ENCODE measurements at regions not wholly inside any gene's neighbourhood (a gene's known extent, or its start where the extent isn't known, plus 50 kb on each side); places are given as distances from the start of the nearest gene placed in this dataset.
"Not testable (repeated sequence)": the region's sequence is repeated elsewhere in the genome, so short reads cannot be mapped to it uniquely, and the experiment has no call there.

DNA sequence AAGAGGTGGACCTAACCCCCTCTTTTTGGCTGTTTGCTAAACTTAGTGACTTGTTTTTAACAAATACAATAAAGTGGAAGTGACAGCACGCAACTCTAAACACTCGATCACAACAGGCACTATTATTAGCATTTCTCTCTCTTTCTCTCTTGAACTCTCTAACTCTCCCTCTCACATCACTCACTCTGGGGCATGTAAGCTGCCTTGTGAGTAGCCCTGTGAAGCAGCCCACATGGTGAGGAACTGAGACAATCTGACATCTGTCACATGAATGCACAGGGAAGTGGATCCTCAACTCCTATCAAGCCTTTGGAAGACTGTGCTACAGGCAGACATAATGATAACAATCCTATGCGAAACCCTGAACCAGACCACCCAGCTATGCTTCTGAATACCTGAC is 609.0 kb upstream of the CNTN5 start:
- no peak for DNase-seq (ENCODE audit: low read depth)
- TF ChIP-seq, protein P1, sequence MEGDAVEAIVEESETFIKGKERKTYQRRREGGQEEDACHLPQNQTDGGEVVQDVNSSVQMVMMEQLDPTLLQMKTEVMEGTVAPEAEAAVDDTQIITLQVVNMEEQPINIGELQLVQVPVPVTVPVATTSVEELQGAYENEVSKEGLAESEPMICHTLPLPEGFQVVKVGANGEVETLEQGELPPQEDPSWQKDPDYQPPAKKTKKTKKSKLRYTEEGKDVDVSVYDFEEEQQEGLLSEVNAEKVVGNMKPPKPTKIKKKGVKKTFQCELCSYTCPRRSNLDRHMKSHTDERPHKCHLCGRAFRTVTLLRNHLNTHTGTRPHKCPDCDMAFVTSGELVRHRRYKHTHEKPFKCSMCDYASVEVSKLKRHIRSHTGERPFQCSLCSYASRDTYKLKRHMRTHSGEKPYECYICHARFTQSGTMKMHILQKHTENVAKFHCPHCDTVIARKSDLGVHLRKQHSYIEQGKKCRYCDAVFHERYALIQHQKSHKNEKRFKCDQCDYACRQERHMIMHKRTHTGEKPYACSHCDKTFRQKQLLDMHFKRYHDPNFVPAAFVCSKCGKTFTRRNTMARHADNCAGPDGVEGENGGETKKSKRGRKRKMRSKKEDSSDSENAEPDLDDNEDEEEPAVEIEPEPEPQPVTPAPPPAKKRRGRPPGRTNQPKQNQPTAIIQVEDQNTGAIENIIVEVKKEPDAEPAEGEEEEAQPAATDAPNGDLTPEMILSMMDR (IDR thresholded peaks at IDR 0.05; ENCODE audit: control insufficient read depth, insufficient read depth, low read depth, low read length, missing control alignments) = no peak
- H3K4me3 ChIP-seq (ENCODE audit: control insufficient read depth, low read depth, low read length) = no peak overlapping the region

DNA sequence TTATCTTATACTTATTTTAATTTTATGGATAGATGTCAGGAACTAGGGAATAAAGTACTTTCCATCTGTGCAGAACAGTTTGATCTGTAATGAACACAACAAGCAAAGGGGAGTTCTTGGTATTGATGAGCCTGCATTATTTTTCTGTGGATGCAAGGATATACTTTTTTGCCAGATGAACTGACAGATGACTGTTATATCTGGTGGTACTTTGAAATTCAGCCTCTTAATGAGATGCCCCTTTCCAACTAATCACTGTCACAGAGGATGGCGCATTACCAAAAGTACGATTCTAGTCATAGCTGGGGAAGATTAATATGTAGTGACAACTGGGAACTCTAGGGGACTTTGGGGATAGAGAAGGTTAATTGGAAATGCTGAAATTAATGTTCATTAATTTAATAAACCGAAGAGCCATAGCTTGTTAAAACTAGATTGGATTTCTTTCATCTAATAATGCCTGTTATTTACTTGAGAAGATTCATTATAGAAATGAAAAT is 603.4 kb upstream of the CNTN5 start:
- TF ChIP-seq, protein P1 (IDR thresholded peaks at IDR 0.05; ENCODE audit: control insufficient read depth, insufficient read depth, low read depth, low read length, missing control alignments) = no peak
- no peak for DNase-seq (ENCODE audit: low read depth)
- no peak overlapping the region for H3K4me3 ChIP-seq (ENCODE audit: control insufficient read depth, low read depth, low read length)

DNA sequence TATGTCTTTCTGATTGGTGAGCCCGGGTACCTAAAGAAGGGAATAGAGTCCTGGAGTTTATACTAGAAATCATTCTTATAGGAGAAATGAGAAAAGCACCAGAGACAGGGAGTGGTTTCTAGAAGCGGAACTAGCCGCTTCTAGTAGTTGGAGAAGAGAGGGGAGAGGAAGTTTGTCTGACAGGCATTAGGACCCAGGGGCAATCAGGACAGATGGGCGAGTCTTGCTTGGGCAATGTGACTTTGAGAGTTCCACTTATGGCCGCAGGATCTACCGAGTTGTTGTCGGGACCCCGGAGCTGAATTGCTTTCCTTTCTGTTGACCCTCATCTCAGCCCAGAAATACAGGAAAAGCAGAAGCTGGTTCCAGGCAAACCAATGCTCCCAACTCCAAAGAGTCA is 596.8 kb upstream of the CNTN5 start:
- no peak overlapping the region for H3K4me3 ChIP-seq (ENCODE audit: control insufficient read depth, low read depth, low read length)
- no peak for DNase-seq (ENCODE audit: low read depth)
- TF ChIP-seq, protein P1 (IDR thresholded peaks at IDR 0.05; ENCODE audit: control insufficient read depth, insufficient read depth, low read depth, low read length, missing control alignments) = no peak

DNA sequence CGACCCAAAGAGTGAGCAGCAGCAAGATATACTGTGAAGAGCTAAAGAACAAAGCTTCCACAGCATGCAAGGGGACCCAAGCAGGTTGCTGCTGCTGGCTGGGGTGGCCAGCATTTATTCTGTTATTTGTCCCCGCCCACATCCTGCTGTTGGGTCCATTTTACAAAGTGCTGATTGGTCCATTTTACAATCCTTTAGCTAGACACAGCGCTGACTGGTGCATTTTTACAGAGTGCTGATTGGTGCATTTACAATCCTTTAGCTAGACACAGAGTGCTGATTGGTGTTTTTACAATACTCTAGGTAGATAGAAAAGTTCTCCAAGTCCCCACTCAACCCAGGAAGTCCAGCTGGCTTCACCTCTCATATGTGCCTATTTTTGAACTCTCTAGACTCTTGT is 596.0 kb upstream of the CNTN5 start:
- not testable (repeated sequence) for H3K4me3 ChIP-seq (ENCODE audit: control insufficient read depth, low read depth, low read length); DNase-seq (ENCODE audit: low read depth)

DNA sequence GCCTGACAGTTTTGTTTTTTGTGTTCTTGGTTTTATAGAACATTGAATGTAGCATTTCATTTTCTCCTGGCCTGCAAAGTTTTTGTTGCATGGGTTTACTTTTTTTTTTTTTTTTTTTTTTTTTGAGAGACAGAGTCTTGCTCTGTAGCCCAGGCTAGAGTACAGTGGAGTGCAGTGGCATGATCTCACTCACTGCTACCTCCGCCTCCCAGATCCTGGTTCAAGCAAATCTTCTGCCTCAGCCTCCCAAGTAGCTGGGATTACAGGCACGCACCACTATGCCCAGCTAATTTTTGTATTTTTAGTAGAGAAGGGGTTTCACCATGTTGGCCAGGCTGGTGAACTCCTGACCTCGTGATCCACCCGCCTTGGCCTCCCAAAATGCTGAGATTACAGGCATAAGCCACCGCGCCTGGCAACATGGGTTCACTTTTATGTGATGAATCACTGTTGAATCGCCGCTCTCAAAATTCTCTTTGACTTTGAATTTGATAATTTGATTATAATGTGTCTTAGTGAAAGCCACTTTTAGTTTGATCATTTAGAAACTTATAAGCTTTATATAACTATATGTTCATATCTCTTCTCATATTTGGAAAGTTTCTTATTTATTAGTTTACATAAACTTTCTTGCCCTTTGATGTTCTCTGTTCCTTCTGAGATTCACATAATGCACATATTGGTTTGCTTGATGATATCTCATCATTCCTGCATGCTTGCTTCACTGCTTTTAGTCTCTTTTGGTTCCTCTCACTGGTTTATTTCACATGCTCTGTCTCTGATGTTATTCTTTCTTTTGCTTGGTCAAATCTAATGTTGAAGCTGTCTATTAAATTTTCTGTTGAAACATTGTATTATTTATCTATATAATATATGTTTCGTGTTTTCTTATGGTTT is 589.0 kb upstream of the CNTN5 start:
- DNase-seq (ENCODE audit: low read depth) = no peak
- TF ChIP-seq, protein P1 (IDR thresholded peaks at IDR 0.05; ENCODE audit: control insufficient read depth, insufficient read depth, low read depth, low read length, missing control alignments) = no peak
- no peak overlapping the region for H3K4me3 ChIP-seq (ENCODE audit: control insufficient read depth, low read depth, low read length)

DNA sequence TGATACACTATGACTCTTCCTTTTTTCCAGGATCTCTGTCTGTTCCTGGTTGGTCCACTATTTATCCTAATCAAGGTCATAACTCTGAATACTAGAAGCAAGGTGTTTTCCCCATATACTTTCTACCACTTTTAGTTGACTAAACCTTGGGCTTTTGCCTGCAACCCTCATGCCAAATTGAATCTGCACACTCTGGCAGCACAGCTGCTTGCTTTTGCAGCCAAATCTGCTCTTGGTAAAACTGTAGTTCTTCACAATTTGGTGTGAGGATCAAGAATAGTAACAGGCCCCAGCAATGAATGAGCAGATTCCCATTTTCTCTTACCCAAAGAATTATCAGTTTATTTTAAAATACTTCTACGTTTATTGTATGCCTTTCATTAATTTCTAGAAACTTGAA is 586.5 kb upstream of the CNTN5 start:
- DNase-seq (ENCODE audit: low read depth) = no peak
- TF ChIP-seq, protein P1 (IDR thresholded peaks at IDR 0.05; ENCODE audit: control insufficient read depth, insufficient read depth, low read depth, low read length, missing control alignments) = no peak
- no peak overlapping the region for H3K4me3 ChIP-seq (ENCODE audit: control insufficient read depth, low read depth, low read length)

DNA sequence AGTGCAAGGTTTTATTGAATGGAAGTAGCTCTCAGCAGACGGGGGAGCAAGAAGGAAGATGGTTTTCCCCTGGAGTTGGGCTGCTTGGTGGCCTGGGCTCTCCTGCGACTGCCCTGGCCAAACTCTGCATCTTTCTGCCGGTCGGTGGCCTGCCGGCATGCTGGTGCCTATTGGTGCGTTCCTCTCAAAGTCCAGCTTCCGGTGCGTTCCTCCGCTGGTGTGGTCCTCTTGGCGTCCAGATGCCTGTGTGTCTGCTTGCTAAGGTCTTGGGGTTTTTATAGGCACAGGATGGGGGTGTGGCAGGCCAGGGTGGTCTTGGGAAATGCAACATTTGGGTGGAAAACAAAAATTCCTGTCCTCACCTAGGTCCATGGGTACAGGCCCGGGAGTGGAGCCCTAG is 567.4 kb upstream of the CNTN5 start:
- no peak overlapping the region for H3K4me3 ChIP-seq (ENCODE audit: control insufficient read depth, low read depth, low read length)
- TF ChIP-seq, protein P1 (IDR thresholded peaks at IDR 0.05; ENCODE audit: control insufficient read depth, insufficient read depth, low read depth, low read length, missing control alignments) = no peak
- no peak for DNase-seq (ENCODE audit: low read depth)
